ENCODE measurements at regions not wholly inside any gene's neighbourhood (a gene's known extent, or its start where the extent isn't known, plus 50 kb on each side); places are given as distances from the start of the nearest gene placed in this dataset.

GRCh38 chr14:101121508-101122139 is 218.1 kb upstream of the RTL1 start:
- Histone ChIP-seq H3K4me3 (peak overlapping the region in 1 of 2 donors; percentile 39), H3K4me1 (peaks cover 0 to 21% of the 10 kb centered on the region in 2 donors), H3K9me3 (no peaks in the 10 kb centered on the region), H3K27me3 (peaks cover 0 to under 1% of the 10 kb centered on the region in 2 donors), H3K27ac (peak overlapping the region; percentile 13 to 85), H3K36me3 (no peaks in the 10 kb centered on the region)
- DNase-seq = peak in 2 of 4 donors; percentile 31 to 45
- intact Hi-C loops (cut with DNase I) = no loop called here
- ATAC-seq = no peak
- no peak for TF ChIP-seq CTCF (IDR thresholded peaks at IDR 0.05)

DNA sequence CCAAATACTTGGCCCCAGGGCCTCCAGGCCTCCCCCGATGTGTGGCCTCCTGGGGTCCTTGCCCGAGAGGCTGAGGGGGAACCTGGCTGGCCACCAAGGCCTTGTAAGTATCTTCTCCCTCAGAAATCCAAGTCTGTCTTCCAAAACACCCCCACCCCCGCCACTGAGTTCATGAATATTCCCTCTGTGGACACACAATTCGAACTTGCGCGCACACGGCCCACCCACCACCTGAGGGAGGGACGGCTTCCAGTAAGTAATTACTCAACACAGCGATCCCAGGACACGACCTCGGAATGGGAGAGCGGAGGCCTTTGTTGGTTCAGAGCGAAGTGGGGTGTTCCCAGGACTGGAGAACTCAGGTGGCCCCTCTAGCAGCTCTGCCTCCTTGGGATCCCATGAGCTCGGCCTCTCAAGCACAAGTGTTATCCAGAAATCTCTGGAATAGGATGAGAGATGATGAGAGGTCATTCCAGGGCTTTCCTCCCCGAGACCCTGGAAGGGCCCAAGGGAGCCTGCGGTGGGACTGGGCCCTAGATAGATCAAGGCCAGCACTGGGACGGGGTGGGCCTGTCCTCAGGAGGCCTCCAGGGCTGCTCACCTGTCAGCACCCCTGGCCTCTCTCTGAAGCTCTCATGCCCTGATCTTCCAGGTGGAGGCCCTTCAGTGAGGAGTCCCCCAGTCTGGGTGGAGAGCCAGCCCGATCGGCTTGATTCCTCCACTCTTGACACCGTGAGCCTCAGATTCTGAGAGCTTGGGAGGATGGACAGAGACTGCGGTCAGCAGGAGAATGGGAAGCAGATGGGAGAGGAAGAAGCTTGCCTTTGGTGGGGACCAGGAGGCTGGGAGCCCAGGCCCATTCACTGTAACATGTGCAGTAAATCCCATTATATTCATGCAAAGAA is 219.0 kb upstream of the RTL1 start:
- peaks cover 0 to 21% of the 10 kb centered on the region in 2 donors for H3K4me1 ChIP-seq

DNA sequence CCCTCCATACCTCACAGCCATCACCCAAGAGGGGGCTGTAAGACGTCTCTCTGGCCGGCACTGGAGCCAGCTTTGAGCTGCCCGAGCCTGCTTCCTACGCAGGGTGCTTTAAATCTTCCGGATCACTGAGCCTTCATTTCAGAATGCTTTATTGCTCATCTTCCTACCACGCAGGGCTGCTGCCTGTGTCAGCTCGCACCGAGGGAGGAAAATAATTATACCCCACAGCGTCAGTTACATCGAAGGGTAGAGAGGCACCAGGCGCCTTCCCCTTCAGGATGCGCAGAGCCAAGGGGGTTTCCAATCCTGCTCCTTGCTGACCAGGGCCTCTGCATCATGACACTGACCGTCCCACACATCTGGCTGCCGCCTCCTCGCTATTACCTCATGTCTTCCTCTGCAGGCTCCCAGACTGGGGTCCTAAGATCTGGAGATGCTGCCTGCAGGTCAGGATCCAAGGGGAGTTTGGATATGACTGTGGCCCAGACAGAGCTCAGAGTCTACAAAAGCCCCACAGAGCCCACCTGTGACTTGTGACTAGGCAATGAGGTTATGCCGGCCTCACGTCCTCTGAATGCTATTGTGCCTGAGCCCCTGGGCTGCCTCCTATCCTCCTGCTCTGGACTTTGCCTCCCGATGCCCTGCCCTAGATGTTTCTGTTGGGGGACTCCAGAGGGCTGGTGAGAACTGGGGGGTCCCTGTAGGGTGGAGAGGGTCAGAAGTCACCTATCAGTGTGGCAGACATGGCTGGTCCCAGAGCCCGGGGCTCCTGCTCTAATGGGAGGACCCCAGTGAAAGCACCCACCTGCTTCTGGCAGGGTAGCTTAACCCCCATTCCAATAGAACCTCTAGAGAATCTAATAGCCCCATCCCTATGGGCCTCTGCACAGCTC is 220.3 kb upstream of the RTL1 start:
- TF ChIP-seq CTCF (IDR thresholded peaks at IDR 0.05) = no peak
- no peak for ATAC-seq
- intact Hi-C loops (cut with DNase I) = no loop called here

More for the DNA sequence above, 219.0 kb upstream of the RTL1 start:
- peak in 1 of 4 donors; percentile 61 for DNase-seq
- ATAC-seq = no peak
- no peak overlapping the region for H3K4me3 ChIP-seq
- peaks cover 0 to 7% of the 10 kb centered on the region in 2 donors for H3K27me3 ChIP-seq
- no peak overlapping the region for H3K27ac ChIP-seq
- H3K36me3 ChIP-seq = no peaks in the 10 kb centered on the region
- intact Hi-C loops (cut with DNase I) = no loop called here
- no peak for TF ChIP-seq CTCF (IDR thresholded peaks at IDR 0.05)
- H3K9me3 ChIP-seq = no peaks in the 10 kb centered on the region

DNA sequence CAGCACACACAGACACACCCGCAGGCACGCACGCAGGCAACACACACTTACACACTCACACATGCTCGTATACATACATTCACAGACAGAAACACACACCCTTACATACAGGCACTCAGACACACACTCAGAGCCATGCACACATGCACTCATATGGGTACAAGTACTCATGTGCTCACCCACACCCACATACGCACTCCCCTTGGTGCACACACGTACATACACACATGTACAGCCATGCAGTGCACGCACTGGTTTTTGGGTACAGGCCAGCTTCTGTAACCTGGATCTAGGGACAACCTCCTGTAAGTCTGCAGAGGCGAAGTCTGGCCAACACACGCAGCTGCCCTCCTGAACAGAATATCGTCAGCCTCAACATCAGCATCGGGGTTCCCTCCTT is 221.3 kb upstream of the RTL1 start:
- intact Hi-C loops (cut with DNase I) = no loop called here
- H3K9me3 ChIP-seq = no peaks in the 10 kb centered on the region
- H3K4me1 ChIP-seq = peaks cover 0 to 12% of the 10 kb centered on the region in 2 donors
- no peak overlapping the region for H3K4me3 ChIP-seq
- no peak for ATAC-seq
- H3K36me3 ChIP-seq = no peaks in the 10 kb centered on the region
- no peak for DNase-seq
- H3K27ac ChIP-seq = no peak overlapping the region
- H3K27me3 ChIP-seq = peaks cover 0 to 28% of the 10 kb centered on the region in 2 donors
- no peak for TF ChIP-seq CTCF (IDR thresholded peaks at IDR 0.05)

More for the DNA sequence above, 220.3 kb upstream of the RTL1 start:
- no peaks in the 10 kb centered on the region for H3K9me3 ChIP-seq
- H3K36me3 ChIP-seq = no peaks in the 10 kb centered on the region
- H3K4me1 ChIP-seq = peaks cover 0 to 21% of the 10 kb centered on the region in 2 donors
- H3K27ac ChIP-seq = no peak overlapping the region
- no peak overlapping the region for H3K4me3 ChIP-seq
- H3K27me3 ChIP-seq = peaks cover 0 to 20% of the 10 kb centered on the region in 2 donors
- DNase-seq = peak in 1 of 4 donors; percentile 24

Data from left lung (tissue), 4 donors.